ENCODE measurements at regions not wholly inside any gene's neighbourhood (a gene's known extent, or its start where the extent isn't known, plus 50 kb on each side); places are given as distances from the start of the nearest gene placed in this dataset.
"Not testable (repeated sequence)": the region's sequence is repeated elsewhere in the genome, so short reads cannot be mapped to it uniquely, and the experiment has no call there.

- no peak for DNase-seq
Measured at GRCh38 chr12:87670448-87670847, 358.8 kb downstream of the C12orf50 start.

GRCh38 chr12:87667378-87667777, 361.8 kb downstream of the C12orf50 start:
- DNase-seq, result no peak

GRCh38 chr12:87661786-87662377, 367.3 kb downstream of the C12orf50 start:
- DNase-seq, result no peak

GRCh38 chr12:87660987-87661774, 368.0 kb downstream of the C12orf50 start:
- no peak for DNase-seq

GRCh38 chr12:87660291-87660690, 368.9 kb downstream of the C12orf50 start:
- no peak for DNase-seq

GRCh38 chr12:87656311-87656710, 372.9 kb downstream of the C12orf50 start:
- no peak for DNase-seq

GRCh38 chr12:87651670-87652425, 377.4 kb downstream of the C12orf50 start:
- DNase-seq, result no peak

GRCh38 chr12:87642245-87642644, 387.0 kb downstream of the C12orf50 start:
- DNase-seq, result no peak

GRCh38 chr12:87618199-87618598, 411.0 kb downstream of the C12orf50 start:
- DNase-seq, result no peak

GRCh38 chr12:87612996-87613395, 416.2 kb downstream of the C12orf50 start:
- DNase-seq, result no peak

- no peak for DNase-seq
Measured at GRCh38 chr12:87608321-87608720, 420.9 kb downstream of the C12orf50 start.

- DNase-seq, result no peak
Measured at GRCh38 chr12:87603727-87604126, 425.5 kb downstream of the C12orf50 start.

- no peak for DNase-seq
Measured at GRCh38 chr12:87599459-87599858, 429.7 kb downstream of the C12orf50 start.

- no peak for DNase-seq
Measured at GRCh38 chr12:87597114-87597513, 432.1 kb downstream of the C12orf50 start.

- DNase-seq, result no peak
Measured at GRCh38 chr12:87596636-87597035, 432.6 kb downstream of the C12orf50 start.

- DNase-seq, result no peak
Measured at GRCh38 chr12:87596134-87596533, 433.1 kb downstream of the C12orf50 start.

- DNase-seq, result no peak
Measured at GRCh38 chr12:87585882-87586557, 443.2 kb downstream of the C12orf50 start.

- DNase-seq, result not testable (repeated sequence)
Measured at GRCh38 chr12:87579091-87579490, 450.1 kb downstream of the C12orf50 start.

- DNase-seq, result no peak
Measured at GRCh38 chr12:87575906-87576305, 453.3 kb downstream of the C12orf50 start.

GRCh38 chr12:87566918-87567317, 462.3 kb downstream of the C12orf50 start:
- DNase-seq, result not testable (repeated sequence)

- DNase-seq, result no peak
Measured at GRCh38 chr12:87556985-87557384, 472.2 kb downstream of the C12orf50 start.

- DNase-seq, result not testable (repeated sequence)
Measured at GRCh38 chr12:87531213-87531612, 498.0 kb downstream of the C12orf50 start.

- no peak for DNase-seq
Measured at GRCh38 chr12:87529413-87529812, 499.8 kb downstream of the C12orf50 start.
